PC-9 (cell line): ENCODE measurements at regions not wholly inside any gene's neighbourhood (a gene's known extent, or its start where the extent isn't known, plus 50 kb on each side); places are given as distances from the start of the nearest gene placed in this dataset.

Experiments
- BruUV-seq: library from RNA; stranded (reverse); fragments of 400-500 nt; replicated peaks from 2 replicates; lab custom pipeline; 2021; lab: Mats Ljungman, UMichigan
- CTCF ChIA-PET: fragments of 300-600 bp; sonication (Branson Sonifier 250); formaldehyde crosslinking; loops from one replicate; lab custom pipeline; 2022; ENCODE audit warnings: antibody characterized with exemption; lab: Charles Lee
- POLR2A ChIA-PET: fragments of 300-600 bp; sonication (Branson Sonifier 250); formaldehyde crosslinking; loops from one replicate; lab custom pipeline; 2022; ENCODE audit warnings: antibody characterized with exemption; ENCODE audit not compliant: unreplicated experiment; lab: Charles Lee
- DNase-seq, 2 experiments: peaks; one replicate each; pipeline versions ENCODE4 v3.0.0 to v3.0.0-alpha.2; 2015 to 2022; ENCODE audit warnings: mixed read lengths in 1 of 2
- H2AFZ ChIP-seq: fragments of 200-600 bp; sonication (generic); 2 replicates; pipeline ENCODE4 v1.8.1; 2017; ENCODE audit warnings: antibody characterized with exemption
- H3F3A ChIP-seq: fragments of 200-600 bp; sonication (generic); 2 replicates; pipeline ENCODE4 v1.8.1; 2017; ENCODE audit warnings: antibody characterized with exemption, mild to moderate bottlenecking, low read depth; ENCODE audit not compliant: insufficient read depth
- H3K27ac ChIP-seq: fragments of 200-600 bp; sonication (generic); 2 replicates; pipeline ENCODE4 v1.6.1; 2016; ENCODE audit warnings: mixed run types
- H3K27me3 ChIP-seq: fragments of 200-600 bp; sonication (generic); 2 replicates; pipeline ENCODE4 v1.6.1; 2016; ENCODE audit warnings: low read depth, mixed run types; ENCODE audit not compliant: insufficient read depth
- H3K36me3 ChIP-seq: fragments of 200-600 bp; sonication (generic); 2 replicates; pipeline ENCODE4 v1.6.1; 2016; ENCODE audit warnings: low read depth, mixed run types
- H3K4me1 ChIP-seq: fragments of 200-600 bp; sonication (generic); replicated peaks from 2 replicates; pipeline ENCODE4 v1.6.1; 2016; ENCODE audit warnings: mixed run types; ENCODE audit not compliant: insufficient read depth
- H3K4me2 ChIP-seq: fragments of 200-600 bp; sonication (generic); 2 replicates; pipeline ENCODE4 v1.6.1; 2017; ENCODE audit warnings: mixed run types
- H3K4me3 ChIP-seq: fragments of 200-600 bp; sonication (generic); 2 replicates; pipeline ENCODE4 v1.6.1; 2016; ENCODE audit warnings: mixed run types
- H3K79me2 ChIP-seq: fragments of 200-600 bp; sonication (generic); 2 replicates; pipeline ENCODE4 v1.6.1; 2017; ENCODE audit warnings: low read depth, mixed run types
- H3K9me2 ChIP-seq: fragments of 200-600 bp; sonication (generic); 2 replicates; pipeline ENCODE4 v1.8.1; 2017; ENCODE audit warnings: mild to moderate bottlenecking; ENCODE audit not compliant: insufficient read depth
- H3K9me3 ChIP-seq: fragments of 200-600 bp; sonication (generic); 2 replicates; pipeline ENCODE4 v1.8.1; 2016; ENCODE audit warnings: low read depth; ENCODE audit not compliant: insufficient read depth
- H4K20me1 ChIP-seq: fragments of 200-600 bp; sonication (generic); 2 replicates; pipeline ENCODE4 v1.8.1; 2017; ENCODE audit not compliant: insufficient read depth
- CTCF ChIP-seq: fragments of 200-600 bp; sonication (generic); conservative IDR thresholded peaks from 2 replicates; pipeline ENCODE4 v1.6.1; 2017; ENCODE audit warnings: mixed run types, antibody characterized with exemption, mild to moderate bottlenecking, moderate library complexity
- EZH2 ChIP-seq: fragments of 200-600 bp; sonication (generic); IDR thresholded peaks from 2 replicates; pipeline ENCODE4 v1.8.0; 2017; ENCODE audit warnings: antibody characterized with exemption, low read depth
- intact Hi-C: fragments of 100-400 bp; cut with micrococcal nuclease; formaldehyde crosslinking; loops from one replicate; pipeline ENCODE4 v1.10.0; 2022; ENCODE audit not compliant: unreplicated experiment

GRCh38 chr3:44060164-44060563 lies 181.5 kb upstream of the TOPAZ1 start:
- no peaks in the 10 kb centered on the region for H3K36me3 ChIP-seq
- ChIA-PET CTCF (no interaction called here), POLR2A (no interaction called here)
- peaks cover 47% of the 10 kb centered on the region for H3K79me2 ChIP-seq
- 0 out of 2 replicates have a peak, but pooled peaks cover 4% of the 10 kb centered on the region for H4K20me1 ChIP-seq
- no peak for DNase-seq
- no peaks in the 10 kb centered on the region for H3K9me2 ChIP-seq
- no peaks in the 10 kb centered on the region for H3K4me1 ChIP-seq
- no peak overlapping the region for H2AFZ ChIP-seq
- intact Hi-C loops = no loop called here
- H3K27ac ChIP-seq = no peak overlapping the region
- BruUV-seq = no TSS peak
- no peaks in the 10 kb centered on the region for H3F3A ChIP-seq
- no peaks in the 10 kb centered on the region for H3K9me3 ChIP-seq
- H3K4me2 ChIP-seq = no peak overlapping the region
- no peak overlapping the region for H3K4me3 ChIP-seq
- H3K27me3 ChIP-seq = no peaks in the 10 kb centered on the region
- TF ChIP-seq CTCF (no peak), EZH2 (no peak)

- H3K9me3 ChIP-seq = no peaks in the 10 kb centered on the region
- peaks cover 37% of the 10 kb centered on the region for H3K79me2 ChIP-seq
- TF ChIP-seq CTCF = no peak
- no peak for TF ChIP-seq EZH2
- H4K20me1 ChIP-seq = 0 out of 2 replicates have a peak, but pooled peaks cover 4% of the 10 kb centered on the region
- no peak for DNase-seq
- intact Hi-C loops = no loop called here
- no peaks in the 10 kb centered on the region for H3K27me3 ChIP-seq
- H3F3A ChIP-seq = no peaks in the 10 kb centered on the region
- POLR2A ChIA-PET = no interaction called here
- no peak overlapping the region for H2AFZ ChIP-seq
- BruUV-seq = no TSS peak
- no peak overlapping the region for H3K4me3 ChIP-seq
- no peaks in the 10 kb centered on the region for H3K9me2 ChIP-seq
- no peak overlapping the region for H3K4me2 ChIP-seq
- CTCF ChIA-PET = no interaction called here
- no peaks in the 10 kb centered on the region for H3K4me1 ChIP-seq
- H3K36me3 ChIP-seq = no peaks in the 10 kb centered on the region
- H3K27ac ChIP-seq = no peak overlapping the region
Observed at GRCh38 chr3:44061268-44061667, 180.4 kb upstream of the TOPAZ1 start.

- intact Hi-C loops = no loop called here
- TF ChIP-seq CTCF (no peak), EZH2 (no peak)
- H3K27ac ChIP-seq = no peak overlapping the region
- BruUV-seq = no TSS peak
- H3K9me2 ChIP-seq = no peaks in the 10 kb centered on the region
- H3K27me3 ChIP-seq = no peaks in the 10 kb centered on the region
- no peak overlapping the region for H3K4me3 ChIP-seq
- H4K20me1 ChIP-seq = 0 out of 2 replicates have a peak, but pooled peaks cover 4% of the 10 kb centered on the region
- H2AFZ ChIP-seq = no peak overlapping the region
- no peak overlapping the region for H3K4me2 ChIP-seq
- H3F3A ChIP-seq = no peaks in the 10 kb centered on the region
- peaks cover 36% of the 10 kb centered on the region for H3K79me2 ChIP-seq
- H3K36me3 ChIP-seq = no peaks in the 10 kb centered on the region
- no peaks in the 10 kb centered on the region for H3K9me3 ChIP-seq
- DNase-seq = no peak
- ChIA-PET POLR2A (no interaction called here), CTCF (no interaction called here)
- H3K4me1 ChIP-seq = 0 out of 2 replicates have a peak, but pooled peaks cover 5% of the 10 kb centered on the region
Observed at GRCh38 chr3:44061961-44062360, 179.7 kb upstream of the TOPAZ1 start.
